ENCODE measurements at regions not wholly inside any gene's neighbourhood (a gene's known extent, or its start where the extent isn't known, plus 50 kb on each side); places are given as distances from the start of the nearest gene placed in this dataset.

DNA sequence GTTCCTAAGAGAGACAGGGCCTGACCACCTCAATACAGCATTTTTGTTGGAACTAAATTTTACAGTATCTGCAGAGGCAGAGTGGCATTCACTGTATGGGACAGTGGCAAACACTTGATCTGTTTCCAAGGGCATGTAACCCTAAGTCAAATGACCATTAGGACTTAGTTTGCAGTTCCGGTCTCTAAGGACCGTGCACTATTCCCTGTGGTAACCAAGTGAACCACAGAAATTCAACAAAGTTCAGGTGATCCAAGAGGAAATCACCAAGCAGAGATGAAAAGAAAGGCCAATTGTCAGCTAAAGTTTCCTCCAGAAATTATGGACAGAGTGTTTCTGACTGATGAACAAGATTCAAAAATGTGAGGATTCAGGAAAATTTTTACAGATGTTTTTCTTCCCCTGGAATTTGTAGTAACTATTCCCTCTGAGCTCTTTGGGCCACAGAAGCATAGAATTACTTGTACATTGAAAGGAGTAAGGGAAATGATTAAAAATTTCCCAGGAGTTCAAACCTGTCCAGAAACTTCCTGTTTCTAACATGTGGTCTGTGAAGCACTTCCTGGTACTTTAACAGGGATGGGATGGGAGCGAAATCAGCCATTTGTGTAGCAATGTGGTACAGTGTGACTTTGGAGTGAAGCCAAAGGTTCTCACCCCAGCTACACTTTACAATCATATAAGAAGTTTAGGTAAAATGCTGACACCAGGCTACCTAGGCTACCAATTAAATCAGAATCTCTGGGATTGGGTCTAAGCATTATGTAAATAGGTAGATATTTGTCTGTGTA is 266.1 kb upstream of the MAP3K1 start:
- FAIRE-seq (no peak), DNase-seq (ENCODE audit: insufficient read length) (no peak)
- TF ChIP-seq TAF1 (IDR thresholded peaks at IDR 0.05; ENCODE audit: borderline replicate concordance, low read depth, low read length) (no peak), POLR2A (IDR thresholded peaks at IDR 0.05; ENCODE audit: low read depth, low read length) (no peak), POLR2AphosphoS5 (IDR thresholded peaks at IDR 0.05; ENCODE audit: low read depth, low read length) (no peak)

DNA sequence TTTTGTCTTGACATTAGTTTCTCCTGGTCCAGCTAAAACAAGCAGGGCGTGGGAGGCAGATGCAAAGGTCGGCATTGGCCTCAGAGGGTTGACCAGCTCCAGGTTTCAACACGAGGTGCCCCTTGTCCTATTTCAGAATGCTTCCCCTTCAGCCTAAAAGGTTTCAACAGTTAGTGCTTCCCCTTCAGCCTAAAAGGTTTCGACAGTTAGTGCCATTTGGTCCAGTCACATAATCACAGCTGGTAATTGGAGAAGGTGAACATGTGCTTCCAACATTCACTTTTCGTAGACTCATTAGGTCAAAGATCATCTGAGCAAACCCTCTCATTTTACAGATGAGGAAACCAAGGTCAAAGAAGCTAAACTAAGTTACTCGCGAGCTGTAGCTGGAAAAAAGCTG is 270.3 kb upstream of the MAP3K1 start:
- FAIRE-seq (no peak), DNase-seq (ENCODE audit: insufficient read length) (no peak)
- TF ChIP-seq POLR2A (IDR thresholded peaks at IDR 0.05; ENCODE audit: low read depth, low read length) (no peak), POLR2AphosphoS5 (IDR thresholded peaks at IDR 0.05; ENCODE audit: low read depth, low read length) (no peak), TAF1 (IDR thresholded peaks at IDR 0.05; ENCODE audit: borderline replicate concordance, low read depth, low read length) (no peak)

DNA sequence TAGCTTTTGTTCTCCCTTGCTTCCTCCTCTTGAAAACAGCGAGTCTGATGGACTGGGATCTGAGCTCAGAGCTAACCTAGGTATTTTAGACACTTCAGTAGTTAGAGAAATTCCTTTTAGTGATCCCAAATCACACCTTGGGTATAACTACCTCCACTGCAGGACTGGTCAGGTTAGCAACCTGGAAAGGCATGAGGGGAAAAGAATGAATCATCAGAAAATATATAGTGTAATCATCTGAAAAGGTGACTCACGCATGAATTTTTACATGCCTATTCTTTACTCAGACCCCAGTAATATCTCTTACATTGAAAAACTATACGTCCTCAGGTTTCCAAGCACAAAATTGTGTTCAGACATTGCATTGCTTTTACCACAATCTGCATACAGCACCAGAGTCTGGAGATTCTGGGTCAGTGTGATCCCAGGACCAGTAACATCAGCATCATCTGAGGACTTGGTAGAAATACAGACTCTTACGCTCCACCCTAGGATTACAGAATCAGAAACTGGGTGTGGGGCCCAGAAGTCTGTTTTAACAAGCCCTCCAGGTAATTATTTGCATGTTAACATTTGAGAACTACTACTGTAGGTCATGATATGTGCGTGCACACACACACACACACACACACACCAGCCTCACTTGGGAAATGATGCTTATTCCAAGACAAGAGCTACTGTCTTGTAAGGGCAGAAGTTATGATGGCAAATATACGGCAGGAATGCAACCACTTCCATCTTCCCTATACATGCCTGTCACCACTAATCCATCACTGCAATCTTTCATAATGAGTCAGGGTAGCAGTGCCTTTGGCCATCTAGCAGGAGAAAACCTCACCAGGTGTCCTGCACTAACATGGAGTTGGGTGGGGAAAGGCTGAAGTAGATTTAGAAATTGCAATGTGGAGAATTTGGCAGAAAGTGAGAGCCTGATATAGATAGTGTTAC is 271.6 kb upstream of the MAP3K1 start:
- TF ChIP-seq POLR2AphosphoS5 (IDR thresholded peaks at IDR 0.05; ENCODE audit: low read depth, low read length) (no peak), POLR2A (IDR thresholded peaks at IDR 0.05; ENCODE audit: low read depth, low read length) (no peak), TAF1 (IDR thresholded peaks at IDR 0.05; ENCODE audit: borderline replicate concordance, low read depth, low read length) (no peak)
- FAIRE-seq, result no peak
- DNase-seq (ENCODE audit: insufficient read length), result no peak

DNA sequence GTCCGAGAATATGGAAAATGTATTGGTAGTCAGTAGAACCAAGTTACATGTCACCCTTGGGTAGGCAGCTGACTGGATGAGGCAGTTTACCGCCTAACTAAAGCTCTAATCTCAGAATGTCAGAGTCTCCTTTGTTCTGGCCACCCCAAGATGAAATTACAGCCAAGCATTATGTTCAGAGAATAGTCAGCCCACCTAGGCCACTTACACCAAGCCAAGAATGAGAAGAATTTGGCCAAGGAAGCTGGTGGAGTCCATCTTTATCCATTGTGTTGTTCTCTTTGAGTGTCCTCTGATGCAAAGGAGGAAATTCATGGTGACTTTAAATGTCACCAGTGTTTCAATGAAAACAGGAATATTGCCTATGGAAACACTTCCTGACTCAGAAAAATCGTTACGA is 275.1 kb upstream of the MAP3K1 start:
- no peak for FAIRE-seq
- TF ChIP-seq TAF1 (IDR thresholded peaks at IDR 0.05; ENCODE audit: borderline replicate concordance, low read depth, low read length), result no peak
- no peak for TF ChIP-seq POLR2A (IDR thresholded peaks at IDR 0.05; ENCODE audit: low read depth, low read length)
- TF ChIP-seq POLR2AphosphoS5 (IDR thresholded peaks at IDR 0.05; ENCODE audit: low read depth, low read length), result no peak
- DNase-seq (ENCODE audit: insufficient read length), result no peak

DNA sequence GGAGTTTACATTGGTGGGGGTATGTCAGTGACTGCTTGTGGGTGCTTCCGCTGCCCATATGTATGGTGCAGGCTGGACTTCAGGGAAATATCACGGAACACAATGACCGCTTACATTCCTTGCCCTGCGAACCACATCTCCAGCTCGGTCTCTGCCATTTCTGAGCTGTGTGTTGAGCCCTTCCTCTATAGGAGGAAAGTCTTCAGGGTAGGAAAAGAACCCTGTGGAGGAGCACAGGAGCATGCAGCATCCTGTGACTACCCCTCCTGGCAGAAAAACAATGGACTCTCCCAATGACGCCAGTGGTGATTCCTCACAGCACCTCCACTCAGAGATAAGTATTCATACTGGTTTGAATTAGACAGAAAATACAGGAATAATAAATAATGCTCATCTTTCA is 276.8 kb upstream of the MAP3K1 start:
- TF ChIP-seq TAF1 (IDR thresholded peaks at IDR 0.05; ENCODE audit: borderline replicate concordance, low read depth, low read length) (no peak), POLR2A (IDR thresholded peaks at IDR 0.05; ENCODE audit: low read depth, low read length) (no peak), POLR2AphosphoS5 (IDR thresholded peaks at IDR 0.05; ENCODE audit: low read depth, low read length) (no peak)
- DNase-seq (ENCODE audit: insufficient read length), result no peak
- no peak for FAIRE-seq

DNA sequence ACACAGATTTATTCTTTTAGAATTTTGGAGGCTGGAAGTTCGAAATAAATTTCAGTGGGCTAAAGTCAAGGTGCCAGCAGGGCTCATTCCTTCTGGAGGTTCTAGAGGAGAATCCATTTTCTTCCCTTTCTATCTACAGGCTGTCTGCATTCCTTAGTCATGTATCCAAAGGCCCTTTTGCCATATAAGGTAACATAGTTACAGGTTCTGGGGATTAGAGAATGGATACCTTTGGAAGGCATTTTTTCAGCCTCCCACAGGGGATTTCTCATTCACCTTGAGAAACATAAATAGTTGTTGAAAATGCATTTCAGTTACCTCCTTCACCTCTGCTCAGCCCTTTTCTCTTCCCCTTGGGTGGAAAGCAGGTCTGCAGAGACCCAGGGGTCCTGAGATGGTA is 280.0 kb upstream of the MAP3K1 start:
- TF ChIP-seq POLR2AphosphoS5 (IDR thresholded peaks at IDR 0.05; ENCODE audit: low read depth, low read length) (no peak), POLR2A (IDR thresholded peaks at IDR 0.05; ENCODE audit: low read depth, low read length) (no peak), TAF1 (IDR thresholded peaks at IDR 0.05; ENCODE audit: borderline replicate concordance, low read depth, low read length) (no peak)
- DNase-seq (ENCODE audit: insufficient read length) (no peak), FAIRE-seq (no peak)

DNA sequence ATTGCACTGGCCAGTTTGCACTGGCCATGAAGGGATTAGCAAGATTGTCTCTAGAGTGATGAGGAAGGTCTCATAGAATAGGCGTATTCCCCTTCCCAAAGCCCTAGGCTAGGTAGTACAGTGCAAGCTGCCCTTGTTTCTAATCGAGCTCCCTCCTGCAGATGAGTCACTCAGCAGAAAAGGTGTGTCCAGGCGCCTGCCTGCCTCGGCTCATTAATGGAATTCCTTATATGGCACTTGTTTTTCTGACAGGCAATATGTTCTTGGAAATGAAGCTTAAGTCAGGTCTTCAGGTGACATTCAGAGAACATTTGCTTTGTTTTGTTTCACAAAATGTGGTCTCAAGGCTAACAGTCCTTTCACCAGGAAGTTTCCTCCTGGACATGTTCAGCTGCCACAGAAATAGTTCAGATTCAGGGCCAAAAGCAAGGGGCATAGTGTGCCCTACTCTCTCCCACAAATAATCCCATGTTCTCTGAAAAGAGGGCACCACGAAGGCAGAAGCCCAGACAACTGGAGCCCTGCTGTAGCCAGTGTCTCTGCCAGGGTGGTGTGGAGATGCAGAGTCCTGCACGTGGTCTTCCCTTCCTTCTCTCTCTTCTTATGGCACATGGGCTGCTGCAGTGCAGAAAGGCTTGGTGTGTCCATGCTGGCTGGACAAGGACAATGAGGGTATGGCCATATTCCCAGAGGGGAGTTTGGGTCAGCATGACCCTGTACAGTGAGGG is 281.1 kb upstream of the MAP3K1 start:
- no peak for DNase-seq (ENCODE audit: insufficient read length)
- no peak for TF ChIP-seq POLR2AphosphoS5 (IDR thresholded peaks at IDR 0.05; ENCODE audit: low read depth, low read length)
- TF ChIP-seq TAF1 (IDR thresholded peaks at IDR 0.05; ENCODE audit: borderline replicate concordance, low read depth, low read length), result no peak
- no peak for TF ChIP-seq POLR2A (IDR thresholded peaks at IDR 0.05; ENCODE audit: low read depth, low read length)
- no peak for FAIRE-seq

DNA sequence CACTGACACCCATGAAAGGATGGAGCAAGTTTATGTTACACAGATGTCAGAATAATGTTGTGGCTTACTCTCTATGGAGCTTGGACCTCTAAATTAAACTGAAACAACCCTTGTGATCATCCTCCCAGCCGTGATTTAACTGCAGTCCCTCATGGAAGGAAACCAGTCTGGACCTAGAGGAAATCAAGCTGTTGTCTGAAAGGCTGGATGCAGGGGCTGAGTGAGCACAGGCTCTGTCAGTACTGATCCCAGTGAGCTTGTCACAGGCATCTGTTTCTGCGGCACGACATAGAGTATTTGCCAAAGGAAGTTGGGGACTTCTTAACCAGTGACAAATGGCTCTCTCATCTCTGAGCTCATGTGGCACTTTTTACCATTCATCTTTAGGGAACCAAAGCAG is 282.9 kb upstream of the MAP3K1 start:
- TF ChIP-seq TAF1 (IDR thresholded peaks at IDR 0.05; ENCODE audit: borderline replicate concordance, low read depth, low read length), result no peak
- FAIRE-seq (no peak), DNase-seq (ENCODE audit: insufficient read length) (no peak)

DNA sequence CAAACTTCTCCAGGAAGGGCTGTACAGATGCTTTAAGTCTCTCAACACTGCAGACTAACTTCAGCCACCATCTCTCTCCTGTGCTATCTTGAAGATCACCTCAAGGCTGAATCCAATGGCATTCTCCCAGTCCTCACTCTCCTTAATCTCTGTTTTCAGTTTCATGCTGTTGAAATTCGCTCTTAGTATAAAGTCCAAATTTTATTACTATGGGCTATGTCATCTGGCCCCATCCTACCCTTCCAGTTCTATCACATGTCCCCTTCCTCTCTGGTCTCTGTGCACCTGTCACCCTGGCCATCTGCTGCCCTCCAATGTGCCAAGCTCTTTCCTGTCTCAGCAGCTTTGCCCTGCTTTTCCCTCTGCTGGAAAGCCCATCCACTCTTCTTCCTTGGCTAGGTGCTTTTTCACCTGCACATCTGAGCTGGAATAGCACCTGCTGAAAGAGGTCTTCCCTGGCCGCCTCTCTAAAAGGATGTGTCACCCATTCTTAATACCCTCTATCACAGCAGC is 284.7 kb upstream of the MAP3K1 start:
- no peak for FAIRE-seq
- DNase-seq (ENCODE audit: insufficient read length), result no peak
- TF ChIP-seq TAF1 (IDR thresholded peaks at IDR 0.05; ENCODE audit: borderline replicate concordance, low read depth, low read length), result no peak
- TF ChIP-seq POLR2A (IDR thresholded peaks at IDR 0.05; ENCODE audit: low read depth, low read length), result no peak
- TF ChIP-seq POLR2AphosphoS5 (IDR thresholded peaks at IDR 0.05; ENCODE audit: low read depth, low read length), result no peak

DNA sequence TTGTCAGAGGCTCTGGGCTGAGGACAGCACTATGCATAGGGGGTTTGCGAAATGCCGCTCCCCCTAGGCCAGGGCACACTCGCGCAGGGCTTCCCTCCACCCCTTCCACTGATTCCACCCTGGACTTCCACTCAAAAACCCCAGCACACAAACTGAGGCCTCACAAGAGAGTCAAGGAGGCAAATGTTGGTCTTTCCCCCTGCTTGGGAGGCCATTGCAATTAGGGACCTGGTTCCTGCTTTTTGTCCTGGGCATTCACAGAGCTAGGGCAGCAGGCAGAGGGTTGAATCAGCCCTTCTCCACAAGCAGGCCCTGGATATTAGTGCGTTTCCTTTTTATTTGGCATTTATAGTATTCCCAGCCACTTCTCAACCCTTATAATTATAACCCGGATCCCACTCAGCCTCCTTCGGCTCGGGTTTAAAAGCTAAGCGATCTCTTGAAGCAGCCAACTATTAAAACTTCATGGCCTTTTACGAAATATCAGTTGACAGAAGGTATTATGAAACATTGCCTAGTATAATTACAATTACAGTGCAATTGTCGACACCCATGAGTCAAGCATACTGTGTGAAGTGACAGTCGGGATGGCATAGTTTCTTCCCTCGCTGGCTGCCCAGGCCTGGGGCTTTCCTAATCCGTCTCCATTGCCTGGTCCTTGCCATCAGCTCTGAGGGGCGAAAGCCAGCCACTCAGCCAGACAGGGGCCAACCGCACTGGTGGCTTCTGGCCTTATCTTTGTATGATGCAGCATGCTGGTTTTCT is 285.5 kb upstream of the MAP3K1 start:
- no peak for FAIRE-seq
- no peak for DNase-seq (ENCODE audit: insufficient read length)
- no peak for TF ChIP-seq POLR2A (IDR thresholded peaks at IDR 0.05; ENCODE audit: low read depth, low read length)
- no peak for TF ChIP-seq POLR2AphosphoS5 (IDR thresholded peaks at IDR 0.05; ENCODE audit: low read depth, low read length)
- no peak for TF ChIP-seq TAF1 (IDR thresholded peaks at IDR 0.05; ENCODE audit: borderline replicate concordance, low read depth, low read length)
